ENCODE measurements at regions not wholly inside any gene's neighbourhood (a gene's known extent, or its start where the extent isn't known, plus 50 kb on each side); places are given as distances from the start of the nearest gene placed in this dataset.

DNA sequence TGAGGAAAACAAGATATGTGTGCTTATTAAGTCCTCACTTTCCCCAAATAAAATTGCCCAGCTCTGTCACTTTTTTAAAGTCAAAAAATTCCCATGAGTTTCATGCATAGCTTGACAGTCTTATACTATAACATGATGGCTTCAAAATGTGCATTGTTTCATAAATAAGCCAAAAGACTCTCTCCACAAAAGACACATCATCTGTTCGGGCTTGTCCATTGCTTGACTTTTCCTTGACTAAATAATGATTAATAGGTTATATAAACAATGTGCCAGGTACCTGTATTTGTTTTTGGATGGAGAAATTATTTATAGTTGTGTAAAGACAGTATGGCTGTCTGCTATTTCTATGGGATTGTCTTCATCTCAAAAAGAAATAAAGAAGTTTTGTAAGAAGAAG lies 329.2 kb upstream of the KLF3 start:
- TF ChIP-seq, protein P1, sequence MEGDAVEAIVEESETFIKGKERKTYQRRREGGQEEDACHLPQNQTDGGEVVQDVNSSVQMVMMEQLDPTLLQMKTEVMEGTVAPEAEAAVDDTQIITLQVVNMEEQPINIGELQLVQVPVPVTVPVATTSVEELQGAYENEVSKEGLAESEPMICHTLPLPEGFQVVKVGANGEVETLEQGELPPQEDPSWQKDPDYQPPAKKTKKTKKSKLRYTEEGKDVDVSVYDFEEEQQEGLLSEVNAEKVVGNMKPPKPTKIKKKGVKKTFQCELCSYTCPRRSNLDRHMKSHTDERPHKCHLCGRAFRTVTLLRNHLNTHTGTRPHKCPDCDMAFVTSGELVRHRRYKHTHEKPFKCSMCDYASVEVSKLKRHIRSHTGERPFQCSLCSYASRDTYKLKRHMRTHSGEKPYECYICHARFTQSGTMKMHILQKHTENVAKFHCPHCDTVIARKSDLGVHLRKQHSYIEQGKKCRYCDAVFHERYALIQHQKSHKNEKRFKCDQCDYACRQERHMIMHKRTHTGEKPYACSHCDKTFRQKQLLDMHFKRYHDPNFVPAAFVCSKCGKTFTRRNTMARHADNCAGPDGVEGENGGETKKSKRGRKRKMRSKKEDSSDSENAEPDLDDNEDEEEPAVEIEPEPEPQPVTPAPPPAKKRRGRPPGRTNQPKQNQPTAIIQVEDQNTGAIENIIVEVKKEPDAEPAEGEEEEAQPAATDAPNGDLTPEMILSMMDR (IDR thresholded peaks at IDR 0.05; ENCODE audit: insufficient read depth, low read length) = no peak
- no peak for TF ChIP-seq GABPA (IDR thresholded peaks at IDR 0.05; ENCODE audit: low read depth)
- no peak for TF ChIP-seq POLR2AphosphoS5 (IDR thresholded peaks at IDR 0.05; ENCODE audit: low read depth)
- TF ChIP-seq, protein P2, sequence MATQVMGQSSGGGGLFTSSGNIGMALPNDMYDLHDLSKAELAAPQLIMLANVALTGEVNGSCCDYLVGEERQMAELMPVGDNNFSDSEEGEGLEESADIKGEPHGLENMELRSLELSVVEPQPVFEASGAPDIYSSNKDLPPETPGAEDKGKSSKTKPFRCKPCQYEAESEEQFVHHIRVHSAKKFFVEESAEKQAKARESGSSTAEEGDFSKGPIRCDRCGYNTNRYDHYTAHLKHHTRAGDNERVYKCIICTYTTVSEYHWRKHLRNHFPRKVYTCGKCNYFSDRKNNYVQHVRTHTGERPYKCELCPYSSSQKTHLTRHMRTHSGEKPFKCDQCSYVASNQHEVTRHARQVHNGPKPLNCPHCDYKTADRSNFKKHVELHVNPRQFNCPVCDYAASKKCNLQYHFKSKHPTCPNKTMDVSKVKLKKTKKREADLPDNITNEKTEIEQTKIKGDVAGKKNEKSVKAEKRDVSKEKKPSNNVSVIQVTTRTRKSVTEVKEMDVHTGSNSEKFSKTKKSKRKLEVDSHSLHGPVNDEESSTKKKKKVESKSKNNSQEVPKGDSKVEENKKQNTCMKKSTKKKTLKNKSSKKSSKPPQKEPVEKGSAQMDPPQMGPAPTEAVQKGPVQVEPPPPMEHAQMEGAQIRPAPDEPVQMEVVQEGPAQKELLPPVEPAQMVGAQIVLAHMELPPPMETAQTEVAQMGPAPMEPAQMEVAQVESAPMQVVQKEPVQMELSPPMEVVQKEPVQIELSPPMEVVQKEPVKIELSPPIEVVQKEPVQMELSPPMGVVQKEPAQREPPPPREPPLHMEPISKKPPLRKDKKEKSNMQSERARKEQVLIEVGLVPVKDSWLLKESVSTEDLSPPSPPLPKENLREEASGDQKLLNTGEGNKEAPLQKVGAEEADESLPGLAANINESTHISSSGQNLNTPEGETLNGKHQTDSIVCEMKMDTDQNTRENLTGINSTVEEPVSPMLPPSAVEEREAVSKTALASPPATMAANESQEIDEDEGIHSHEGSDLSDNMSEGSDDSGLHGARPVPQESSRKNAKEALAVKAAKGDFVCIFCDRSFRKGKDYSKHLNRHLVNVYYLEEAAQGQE (IDR thresholded peaks at IDR 0.05; ENCODE audit: insufficient replicate concordance, low read depth) = no peak
- no peak for TF ChIP-seq SPI1 (IDR thresholded peaks at IDR 0.05; ENCODE audit: borderline replicate concordance, low read depth)

Measured in HL-60 (cell line).